ENCODE measurements at regions not wholly inside any gene's neighbourhood (a gene's known extent, or its start where the extent isn't known, plus 50 kb on each side); places are given as distances from the start of the nearest gene placed in this dataset.
A peak's percentile ranks its signal among the peaks of the same experiment; 100 is the strongest.

DNA sequence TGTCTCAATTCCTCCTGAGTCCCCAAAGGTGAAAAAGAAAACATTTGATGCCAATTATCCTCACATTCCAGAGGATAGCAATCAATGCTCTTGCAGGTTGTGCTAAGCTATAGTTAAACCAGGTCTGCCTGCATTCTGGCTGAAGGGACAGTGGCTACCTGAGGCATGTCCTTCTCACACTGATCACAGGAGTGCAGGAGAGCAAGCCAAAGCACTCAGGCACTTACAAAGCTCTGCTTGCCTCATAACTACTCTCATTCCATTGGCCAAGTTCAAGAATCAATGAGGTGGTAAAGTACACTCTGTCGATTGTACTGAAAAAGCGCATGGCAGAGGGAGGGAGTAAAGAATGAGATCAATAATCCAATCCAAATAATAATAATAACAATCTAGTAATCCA is 342.0 kb upstream of the PPP2R3A start:
- Histone ChIP-seq H3K9me3 (replicated peaks; ENCODE audit: control insufficient read depth, low read depth, low read length) (no peaks in the 10 kb centered on the region), H3K27ac (ENCODE audit: low read length) (no peak overlapping the region), H3K4me3 (ENCODE audit: low read length) (no peak overlapping the region), H3K36me3 (ENCODE audit: control insufficient read depth, insufficient read depth, low read length) (no peaks in the 10 kb centered on the region), H3K27me3 (ENCODE audit: control insufficient read depth, insufficient read depth, low read length) (no peaks in the 10 kb centered on the region), H3K4me1 (ENCODE audit: control insufficient read depth, insufficient read depth, low read length) (no peaks in the 10 kb centered on the region)
- no CpG with 5 or more reads among the region's 2 CpGs for WGBS (ENCODE audit: insufficient coverage)
- no peak for DNase-seq

- no peak overlapping the region for H3K27ac ChIP-seq (ENCODE audit: low read length)
- H3K4me3 ChIP-seq (ENCODE audit: low read length) = no peak overlapping the region
- no peaks in the 10 kb centered on the region for H3K36me3 ChIP-seq (ENCODE audit: control insufficient read depth, insufficient read depth, low read length)
- DNase-seq = no peak
- H3K27me3 ChIP-seq (ENCODE audit: control insufficient read depth, insufficient read depth, low read length) = no peaks in the 10 kb centered on the region
- no peaks in the 10 kb centered on the region for H3K9me3 ChIP-seq (replicated peaks; ENCODE audit: control insufficient read depth, low read depth, low read length)
- no peaks in the 10 kb centered on the region for H3K4me1 ChIP-seq (ENCODE audit: control insufficient read depth, insufficient read depth, low read length)
- 96% methylated on average over 2 of the region's 4 CpGs for WGBS (ENCODE audit: insufficient coverage)
Measured at GRCh38 chr3:135627057-135627456, 338.5 kb upstream of the PPP2R3A start.

GRCh38 chr3:135629701-135630408 is 335.7 kb upstream of the PPP2R3A start:
- DNase-seq = peak; percentile 8
- no CpG with 5 or more reads among the region's 5 CpGs for WGBS (ENCODE audit: insufficient coverage)

DNA sequence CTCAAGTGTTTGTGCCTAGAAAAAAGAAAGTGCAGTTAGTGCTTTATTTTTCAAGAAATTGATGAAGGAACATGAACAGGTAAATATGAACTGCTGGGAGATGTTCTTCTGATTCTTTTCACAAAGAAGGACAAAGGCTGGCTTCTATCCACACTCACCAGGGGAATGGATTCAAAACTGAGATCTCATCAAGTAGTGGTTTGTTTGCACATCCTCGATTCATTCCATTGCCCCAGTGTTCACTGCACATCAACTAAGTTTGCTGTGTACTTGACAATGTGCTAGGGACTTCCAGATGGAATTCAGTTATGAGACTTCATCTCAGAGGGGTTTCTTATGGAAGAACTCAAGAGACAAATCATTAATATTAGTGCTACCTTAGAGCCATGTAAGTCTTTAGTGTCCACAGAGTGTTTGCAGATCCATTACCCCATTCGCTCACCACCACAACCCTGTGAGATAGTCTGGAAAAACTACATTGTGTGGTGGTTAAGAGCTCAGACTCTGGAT is 332.9 kb upstream of the PPP2R3A start:
- Histone ChIP-seq H3K36me3 (ENCODE audit: control insufficient read depth, insufficient read depth, low read length) (no peaks in the 10 kb centered on the region), H3K9me3 (replicated peaks; ENCODE audit: control insufficient read depth, low read depth, low read length) (no peaks in the 10 kb centered on the region), H3K4me1 (ENCODE audit: control insufficient read depth, insufficient read depth, low read length) (no peaks in the 10 kb centered on the region), H3K4me3 (ENCODE audit: low read length) (no peak overlapping the region), H3K27me3 (ENCODE audit: control insufficient read depth, insufficient read depth, low read length) (no peaks in the 10 kb centered on the region), H3K27ac (ENCODE audit: low read length) (no peak overlapping the region)
- DNase-seq = no peak
- WGBS (ENCODE audit: insufficient coverage) = no CpG with 5 or more reads among the region's 2 CpGs

More at GRCh38 chr3:135629701-135630408, 335.7 kb upstream of the PPP2R3A start:
- Histone ChIP-seq H3K4me1 (ENCODE audit: control insufficient read depth, insufficient read depth, low read length) (no peaks in the 10 kb centered on the region), H3K27me3 (ENCODE audit: control insufficient read depth, insufficient read depth, low read length) (no peaks in the 10 kb centered on the region), H3K27ac (ENCODE audit: low read length) (no peak overlapping the region), H3K4me3 (ENCODE audit: low read length) (no peak overlapping the region), H3K36me3 (ENCODE audit: control insufficient read depth, insufficient read depth, low read length) (no peaks in the 10 kb centered on the region), H3K9me3 (replicated peaks; ENCODE audit: control insufficient read depth, low read depth, low read length) (no peaks in the 10 kb centered on the region)

DNA sequence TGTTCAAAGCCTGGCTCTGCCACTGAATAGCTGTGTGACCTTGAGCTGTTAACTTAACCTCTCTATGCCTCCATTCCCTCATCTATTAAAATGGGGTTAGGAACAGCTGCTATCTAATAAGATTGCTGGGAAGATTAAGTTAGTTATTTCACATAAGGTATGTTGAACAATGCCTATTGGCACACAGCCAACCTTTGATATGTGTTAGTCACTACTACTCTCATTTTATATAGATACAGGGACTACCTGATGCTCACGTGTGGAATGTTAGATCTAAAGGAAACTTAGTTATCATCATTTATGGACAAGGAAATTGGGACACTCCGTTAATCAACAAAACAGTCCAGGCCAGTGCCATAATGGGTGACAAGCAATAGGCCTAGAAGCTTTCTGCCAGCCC is 332.4 kb upstream of the PPP2R3A start:
- H3K4me3 ChIP-seq (ENCODE audit: low read length) = no peak overlapping the region
- H3K27me3 ChIP-seq (ENCODE audit: control insufficient read depth, insufficient read depth, low read length) = no peaks in the 10 kb centered on the region
- 100% methylated on average over 1 of the region's 2 CpGs for WGBS (ENCODE audit: insufficient coverage)

DNA sequence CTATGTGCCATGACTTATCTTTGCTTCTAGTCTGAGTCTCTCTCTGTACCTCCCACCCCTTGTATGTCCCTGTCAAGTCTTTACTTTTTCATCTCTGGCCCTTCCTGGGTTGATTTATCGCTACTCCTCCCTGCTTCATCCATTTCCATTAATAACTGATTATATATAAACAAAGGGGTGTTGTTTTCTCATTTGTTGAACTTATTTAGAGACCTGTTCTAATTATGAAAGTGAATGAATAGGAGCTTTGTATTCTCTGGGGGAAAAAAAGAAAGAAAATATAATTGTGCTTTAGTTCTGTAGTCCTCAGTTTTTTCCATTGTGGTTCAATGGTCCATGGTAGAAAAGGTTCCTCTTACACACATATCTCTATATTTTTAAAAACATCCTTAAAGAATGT is 328.9 kb upstream of the PPP2R3A start:
- DNase-seq = no peak
- Histone ChIP-seq H3K36me3 (ENCODE audit: control insufficient read depth, insufficient read depth, low read length) (no peaks in the 10 kb centered on the region), H3K27me3 (ENCODE audit: control insufficient read depth, insufficient read depth, low read length) (no peaks in the 10 kb centered on the region), H3K27ac (ENCODE audit: low read length) (no peak overlapping the region), H3K4me1 (ENCODE audit: control insufficient read depth, insufficient read depth, low read length) (no peaks in the 10 kb centered on the region), H3K4me3 (ENCODE audit: low read length) (no peak overlapping the region), H3K9me3 (replicated peaks; ENCODE audit: control insufficient read depth, low read depth, low read length) (no peaks in the 10 kb centered on the region)
- no CpG with 5 or more reads among the region's 1 CpG for WGBS (ENCODE audit: insufficient coverage)

More for the DNA sequence above, 332.4 kb upstream of the PPP2R3A start:
- Histone ChIP-seq H3K9me3 (replicated peaks; ENCODE audit: control insufficient read depth, low read depth, low read length) (no peaks in the 10 kb centered on the region), H3K36me3 (ENCODE audit: control insufficient read depth, insufficient read depth, low read length) (no peaks in the 10 kb centered on the region), H3K27ac (ENCODE audit: low read length) (no peak overlapping the region), H3K4me1 (ENCODE audit: control insufficient read depth, insufficient read depth, low read length) (no peaks in the 10 kb centered on the region)
- no peak for DNase-seq

- Histone ChIP-seq H3K27ac (ENCODE audit: low read length) (no peak overlapping the region), H3K4me1 (ENCODE audit: control insufficient read depth, insufficient read depth, low read length) (no peaks in the 10 kb centered on the region), H3K4me3 (ENCODE audit: low read length) (no peak overlapping the region), H3K9me3 (replicated peaks; ENCODE audit: control insufficient read depth, low read depth, low read length) (no peaks in the 10 kb centered on the region), H3K36me3 (ENCODE audit: control insufficient read depth, insufficient read depth, low read length) (no peaks in the 10 kb centered on the region), H3K27me3 (ENCODE audit: control insufficient read depth, insufficient read depth, low read length) (no peaks in the 10 kb centered on the region)
- no CpG with 5 or more reads among the region's 3 CpGs for WGBS (ENCODE audit: insufficient coverage)
- DNase-seq = no peak
Measured at GRCh38 chr3:135637013-135637412, 328.5 kb upstream of the PPP2R3A start.

DNA sequence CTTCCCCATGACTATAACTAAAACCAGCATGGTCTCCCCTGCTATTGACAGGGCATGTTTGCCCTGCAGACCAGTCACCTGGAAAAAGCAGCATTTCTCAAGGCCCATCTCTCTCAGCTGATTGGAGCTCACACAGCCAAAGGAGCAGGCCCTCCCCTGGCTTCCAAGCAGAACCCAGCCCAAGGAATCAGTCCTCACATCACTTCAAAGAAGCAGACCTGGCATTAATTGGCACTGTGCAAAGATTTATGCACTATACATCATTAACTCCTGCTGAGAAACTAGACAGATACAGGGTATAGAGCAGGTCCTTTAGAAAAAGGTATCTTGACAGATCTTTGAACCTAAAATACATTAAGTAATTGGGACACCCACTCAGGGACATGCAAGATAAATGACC is 323.8 kb upstream of the PPP2R3A start:
- H3K27ac ChIP-seq (ENCODE audit: low read length) = no peak overlapping the region
- H3K36me3 ChIP-seq (ENCODE audit: control insufficient read depth, insufficient read depth, low read length) = no peaks in the 10 kb centered on the region
- H3K4me3 ChIP-seq (ENCODE audit: low read length) = no peak overlapping the region
- no peak for DNase-seq
- no peaks in the 10 kb centered on the region for H3K4me1 ChIP-seq (ENCODE audit: control insufficient read depth, insufficient read depth, low read length)
- no peaks in the 10 kb centered on the region for H3K9me3 ChIP-seq (replicated peaks; ENCODE audit: control insufficient read depth, low read depth, low read length)
- no peaks in the 10 kb centered on the region for H3K27me3 ChIP-seq (ENCODE audit: control insufficient read depth, insufficient read depth, low read length)

- H3K36me3 ChIP-seq (ENCODE audit: control insufficient read depth, insufficient read depth, low read length) = no peaks in the 10 kb centered on the region
- H3K27ac ChIP-seq (ENCODE audit: low read length) = no peak overlapping the region
- WGBS (ENCODE audit: insufficient coverage) = no CpG with 5 or more reads among the region's 1 CpG
- H3K4me3 ChIP-seq (ENCODE audit: low read length) = no peak overlapping the region
- DNase-seq = no peak
- H3K4me1 ChIP-seq (ENCODE audit: control insufficient read depth, insufficient read depth, low read length) = no peaks in the 10 kb centered on the region
- no peaks in the 10 kb centered on the region for H3K27me3 ChIP-seq (ENCODE audit: control insufficient read depth, insufficient read depth, low read length)
- H3K9me3 ChIP-seq (replicated peaks; ENCODE audit: control insufficient read depth, low read depth, low read length) = peaks cover 3% of the 10 kb centered on the region
Measured at GRCh38 chr3:135645541-135645940, 320.0 kb upstream of the PPP2R3A start.

- DNase-seq = no peak
- Histone ChIP-seq H3K27ac (ENCODE audit: low read length) (no peak overlapping the region), H3K4me1 (ENCODE audit: control insufficient read depth, insufficient read depth, low read length) (no peaks in the 10 kb centered on the region), H3K36me3 (ENCODE audit: control insufficient read depth, insufficient read depth, low read length) (no peaks in the 10 kb centered on the region), H3K4me3 (ENCODE audit: low read length) (no peak overlapping the region), H3K9me3 (replicated peaks; ENCODE audit: control insufficient read depth, low read depth, low read length) (peaks cover 3% of the 10 kb centered on the region), H3K27me3 (ENCODE audit: control insufficient read depth, insufficient read depth, low read length) (no peaks in the 10 kb centered on the region)
- WGBS (ENCODE audit: insufficient coverage) = no CpG with 5 or more reads among the region's 1 CpG
Measured at GRCh38 chr3:135646873-135647272, 318.7 kb upstream of the PPP2R3A start.

- Histone ChIP-seq H3K27ac (ENCODE audit: low read length) (no peak overlapping the region), H3K9me3 (replicated peaks; ENCODE audit: control insufficient read depth, low read depth, low read length) (peaks cover 3% of the 10 kb centered on the region), H3K36me3 (ENCODE audit: control insufficient read depth, insufficient read depth, low read length) (no peaks in the 10 kb centered on the region), H3K4me1 (ENCODE audit: control insufficient read depth, insufficient read depth, low read length) (no peaks in the 10 kb centered on the region), H3K4me3 (ENCODE audit: low read length) (no peak overlapping the region), H3K27me3 (ENCODE audit: control insufficient read depth, insufficient read depth, low read length) (no peaks in the 10 kb centered on the region)
- 54% methylated on average over 2 of the region's 2 CpGs for WGBS (ENCODE audit: insufficient coverage)
- no peak for DNase-seq
Measured at GRCh38 chr3:135649361-135649760, 316.2 kb upstream of the PPP2R3A start.

All from muscle of leg (tissue), 3 donors.